HK-2 (cell line): ENCODE measurements at regions not wholly inside any gene's neighbourhood (a gene's known extent, or its start where the extent isn't known, plus 50 kb on each side); places are given as distances from the start of the nearest gene placed in this dataset.
A peak's percentile ranks its signal among the peaks of the same experiment; 100 is the strongest.

Source experiments
- DNase-seq: peaks from one replicate; pipeline ENCODE4 v3.0.0-alpha.2; 2018; ENCODE audit not compliant: unreplicated experiment

DNA sequence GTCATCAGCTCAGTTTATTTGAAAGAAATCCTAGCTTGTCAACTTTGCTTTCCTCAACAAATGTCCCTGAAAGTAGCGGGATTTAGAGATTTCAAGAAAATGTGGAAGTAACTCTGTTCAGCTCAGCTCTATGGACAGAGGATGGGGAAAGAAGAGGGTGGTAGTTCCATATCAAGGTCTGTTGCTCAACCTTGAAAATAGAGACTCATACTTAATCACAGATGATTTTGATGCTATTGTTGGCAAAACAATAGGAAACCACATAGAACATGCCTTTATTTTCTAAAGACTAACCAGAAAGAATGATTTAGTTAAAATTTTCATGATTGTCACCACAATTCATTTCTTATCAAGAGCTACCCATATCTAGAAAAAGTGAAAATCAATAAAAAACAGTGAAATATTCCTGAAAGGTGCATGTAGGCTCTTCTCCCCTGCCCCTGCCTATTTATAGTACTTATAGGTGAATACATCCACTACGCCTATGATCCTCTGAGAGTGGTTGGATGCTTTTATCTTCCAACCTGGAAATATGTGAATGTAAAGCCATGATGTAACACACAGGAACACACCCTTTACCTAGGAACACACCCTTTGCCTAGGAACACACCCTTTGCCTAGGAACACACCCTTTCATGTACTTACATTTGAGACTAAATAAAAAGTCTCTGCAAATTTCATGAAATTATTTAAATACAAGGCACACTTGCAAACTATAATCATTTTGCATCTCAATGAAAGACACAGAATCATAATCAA lies 65.8 kb downstream of the ETAA1 start:
- no peak for DNase-seq

DNA sequence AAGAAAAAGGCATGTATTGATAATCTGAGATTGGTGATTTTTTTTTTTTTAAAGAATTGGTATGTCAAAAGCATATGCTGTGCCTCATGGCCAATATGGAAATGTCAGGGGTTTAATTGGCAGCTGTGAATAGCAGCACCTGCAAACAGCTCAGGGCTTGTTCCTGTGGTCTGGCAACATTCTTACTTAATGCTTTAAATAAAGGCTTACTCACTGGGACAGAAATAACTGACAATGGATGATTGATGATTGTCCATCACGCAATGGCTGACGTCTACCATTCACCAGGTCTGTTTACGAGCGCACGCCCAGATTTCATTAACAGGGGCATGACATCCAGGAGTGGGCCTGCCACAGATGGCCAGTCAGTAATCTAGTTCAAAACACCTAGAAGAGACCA lies 66.7 kb downstream of the ETAA1 start:
- no peak for DNase-seq

DNA sequence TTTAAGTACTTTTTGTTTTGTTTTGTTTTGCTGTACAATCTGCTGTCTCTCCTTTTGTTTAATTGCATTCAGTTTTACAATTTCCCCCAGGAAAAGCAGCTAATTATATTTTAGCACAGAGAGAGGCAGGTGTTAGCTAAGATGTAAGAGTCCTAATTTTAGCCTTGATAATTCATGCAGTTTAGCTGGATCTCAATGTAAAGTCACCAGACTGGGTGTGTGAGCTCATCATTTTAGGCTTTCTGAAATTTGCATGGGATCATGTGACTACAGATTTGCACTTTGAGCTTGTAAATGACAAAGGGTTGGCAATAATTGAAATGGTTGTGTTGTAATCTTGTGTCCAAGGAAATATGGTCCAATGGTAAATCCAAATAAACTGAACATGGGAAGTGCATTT lies 68.5 kb downstream of the ETAA1 start:
- no peak for DNase-seq

- no peak for DNase-seq
These were observed 69.6 kb downstream of the ETAA1 start for GRCh38 chr2:67466734-67467133.

DNA sequence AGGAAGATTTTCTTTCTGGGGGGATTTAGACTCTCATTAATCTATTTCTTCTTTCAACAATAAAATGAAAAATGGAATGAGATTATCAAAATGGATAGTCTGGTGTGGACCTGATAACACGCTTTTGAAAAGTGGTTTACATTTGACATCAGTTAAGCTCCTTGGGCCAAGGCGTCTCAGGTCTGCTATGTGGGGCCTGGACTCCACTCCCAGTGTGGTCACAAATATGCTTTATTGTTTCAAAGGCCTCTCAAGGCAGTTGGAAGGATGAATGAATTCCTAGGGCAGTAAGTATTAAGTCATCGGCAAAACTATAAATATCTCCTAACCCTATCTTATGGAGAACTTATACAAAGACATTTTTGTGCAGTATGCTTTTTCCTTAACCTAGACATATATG lies 74.5 kb downstream of the ETAA1 start:
- DNase-seq = no peak

DNA sequence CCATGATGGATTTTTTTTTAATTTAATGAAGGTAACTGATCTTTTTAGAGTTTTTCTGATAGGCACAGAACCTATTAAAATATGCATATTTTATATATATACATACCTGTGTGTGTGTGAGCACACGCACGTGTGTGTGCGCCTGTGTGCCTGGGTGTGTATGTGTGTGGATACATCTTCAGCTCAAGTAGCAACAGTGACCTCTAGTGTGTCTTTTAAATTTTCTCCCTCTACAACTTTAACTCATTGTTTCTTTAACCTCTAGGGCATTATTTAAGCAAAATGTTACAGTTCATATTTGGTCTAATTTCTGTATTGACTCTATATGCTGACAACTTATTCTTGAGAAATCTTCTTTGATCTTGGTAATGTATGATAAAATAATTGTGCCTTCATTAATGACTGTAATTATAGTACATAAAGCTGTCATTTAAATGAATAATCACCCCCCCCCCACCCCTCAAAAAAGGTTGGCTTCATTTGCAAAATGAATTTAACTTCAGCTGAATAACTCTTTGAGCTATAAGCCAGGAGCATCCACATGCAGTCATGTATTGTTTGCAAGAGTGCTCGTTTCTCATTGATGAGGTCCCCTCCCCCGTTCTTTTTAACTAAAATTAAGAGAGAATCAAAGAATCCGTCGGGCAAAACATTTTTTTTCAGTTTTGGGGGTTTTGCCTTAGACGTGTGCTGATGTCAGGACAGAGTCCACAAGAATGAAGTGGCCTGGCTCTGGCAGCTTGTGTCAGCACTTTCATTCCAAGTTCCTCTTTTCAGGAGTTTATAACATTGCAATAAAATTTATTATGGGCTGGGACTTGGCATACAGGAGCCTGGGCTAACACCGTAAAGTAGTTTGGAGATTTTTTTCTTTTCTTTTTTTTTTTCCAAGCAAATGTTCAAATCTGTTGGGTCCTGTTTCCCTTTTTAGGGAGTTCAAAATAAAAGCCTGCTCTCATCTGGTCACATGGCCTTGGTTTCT lies 80.0 kb downstream of the ETAA1 start:
- DNase-seq = no peak

DNA sequence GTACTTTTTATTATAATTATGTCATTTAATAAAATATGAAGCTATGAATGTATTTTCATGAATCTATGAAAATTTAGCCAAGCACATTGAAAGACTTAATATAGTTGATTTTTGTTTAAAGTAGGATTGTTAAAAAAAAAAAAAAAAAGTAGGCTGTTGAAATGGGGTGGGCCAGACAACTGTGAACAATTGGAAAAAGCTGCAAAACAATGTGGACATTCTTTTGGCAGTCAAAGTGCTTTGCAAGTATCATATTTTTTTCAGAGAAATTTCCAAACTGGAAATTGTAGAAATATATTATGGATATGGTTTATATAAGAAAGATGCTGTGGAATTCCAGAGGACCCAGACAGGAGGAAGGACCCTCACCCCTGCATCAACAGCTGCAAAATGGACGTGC lies 82.1 kb downstream of the ETAA1 start:
- no peak for DNase-seq

- DNase-seq = no peak
These were observed 88.3 kb downstream of the ETAA1 start for GRCh38 chr2:67485431-67485830.

- no peak for DNase-seq
These were observed 89.1 kb downstream of the ETAA1 start for GRCh38 chr2:67486041-67486796.

DNA sequence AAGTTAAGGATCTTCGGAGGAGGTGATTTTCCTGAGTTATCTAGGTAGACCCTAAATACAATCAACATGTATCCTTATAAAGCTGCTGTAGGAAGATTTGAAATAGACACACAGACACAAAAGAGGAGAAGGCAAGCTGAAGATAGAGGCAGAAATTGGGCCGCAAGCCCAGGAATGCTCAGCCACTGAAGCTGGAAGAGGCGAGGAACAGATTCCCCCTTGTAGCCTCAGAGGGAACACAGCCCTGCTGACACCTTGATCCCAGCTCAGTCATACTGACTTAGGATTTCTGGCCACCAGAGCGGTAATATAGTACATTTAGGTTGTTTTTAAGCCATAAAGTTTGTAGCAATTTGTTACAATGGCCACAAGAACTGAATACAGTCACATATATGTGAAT lies 90.9 kb downstream of the ETAA1 start:
- DNase-seq = no peak

GRCh38 chr2:67489396-67489795 lies 92.3 kb downstream of the ETAA1 start:
- DNase-seq = no peak

DNA sequence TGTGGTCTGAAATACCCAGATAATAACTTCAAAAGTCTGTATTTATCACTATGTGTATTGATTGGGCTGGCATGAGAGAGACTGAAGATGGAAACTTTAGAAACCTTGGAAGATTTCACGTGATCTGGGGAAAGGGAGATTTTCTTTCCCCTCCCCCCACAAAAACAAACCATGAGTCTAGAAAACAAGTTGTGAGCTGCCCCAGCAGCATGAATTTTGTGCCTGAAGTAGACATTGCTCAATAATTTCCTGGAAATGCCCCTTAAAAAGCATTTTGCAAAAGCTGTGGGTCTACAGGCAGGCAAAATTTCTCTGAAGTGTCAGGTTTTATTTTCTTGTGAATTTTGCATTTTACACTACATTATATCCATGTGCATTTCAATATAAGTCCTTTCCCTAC lies 101.8 kb downstream of the ETAA1 start:
- DNase-seq = no peak

DNA sequence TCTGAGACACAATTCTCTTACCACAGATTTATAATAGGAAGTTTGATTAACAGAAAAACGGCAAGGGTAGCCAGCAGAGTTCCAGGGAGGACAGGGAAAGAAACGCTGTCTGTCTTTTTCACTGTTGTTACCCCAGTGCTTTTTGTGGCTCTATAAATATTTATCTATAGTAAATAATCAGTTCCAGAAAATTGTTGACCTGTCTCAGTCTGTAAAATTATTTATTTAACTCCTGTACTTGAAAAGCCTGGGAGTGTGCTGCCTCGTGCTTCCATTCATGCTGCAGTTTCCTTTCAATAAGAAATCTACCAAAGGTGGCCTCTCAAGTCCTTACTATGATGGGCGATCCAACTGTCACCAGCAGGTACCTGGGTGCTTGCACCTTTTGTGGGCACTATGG lies 102.9 kb downstream of the ETAA1 start:
- no peak for DNase-seq

GRCh38 chr2:67500541-67500940 lies 103.4 kb downstream of the ETAA1 start:
- no peak for DNase-seq

DNA sequence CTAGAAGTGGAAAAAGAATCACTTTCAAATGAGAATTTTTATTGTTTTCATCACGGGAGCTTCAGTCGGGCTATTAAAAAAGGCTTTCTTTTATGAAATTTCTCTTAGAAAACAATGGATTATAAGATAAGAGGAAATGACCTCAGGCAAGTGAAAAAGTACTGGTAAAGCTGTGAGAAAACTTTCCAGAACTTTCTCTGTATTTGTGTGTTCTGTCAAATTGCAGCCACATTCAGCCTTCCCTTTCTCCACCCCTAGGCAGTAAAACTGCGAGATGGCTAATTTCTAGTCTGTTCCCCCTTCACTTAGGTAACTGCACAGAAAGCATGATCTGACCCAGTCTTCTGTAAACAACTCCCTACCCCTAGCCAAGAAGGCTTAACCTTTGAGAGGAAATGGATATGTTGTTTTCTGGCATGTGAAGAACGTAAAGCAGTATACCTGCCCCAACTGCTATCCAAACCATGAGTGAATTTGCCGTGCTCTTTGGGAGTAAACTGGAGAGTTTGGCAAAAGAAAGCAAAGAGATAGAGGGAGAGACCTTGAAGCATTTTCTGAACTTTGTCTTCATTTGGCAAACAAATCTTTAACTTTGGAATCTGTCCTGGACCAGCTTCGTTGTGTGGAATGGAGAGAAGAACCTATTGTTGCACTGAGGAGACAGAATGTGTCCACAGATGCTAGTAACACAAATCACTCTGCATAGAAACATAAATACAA lies 105.4 kb downstream of the ETAA1 start:
- no peak for DNase-seq

DNA sequence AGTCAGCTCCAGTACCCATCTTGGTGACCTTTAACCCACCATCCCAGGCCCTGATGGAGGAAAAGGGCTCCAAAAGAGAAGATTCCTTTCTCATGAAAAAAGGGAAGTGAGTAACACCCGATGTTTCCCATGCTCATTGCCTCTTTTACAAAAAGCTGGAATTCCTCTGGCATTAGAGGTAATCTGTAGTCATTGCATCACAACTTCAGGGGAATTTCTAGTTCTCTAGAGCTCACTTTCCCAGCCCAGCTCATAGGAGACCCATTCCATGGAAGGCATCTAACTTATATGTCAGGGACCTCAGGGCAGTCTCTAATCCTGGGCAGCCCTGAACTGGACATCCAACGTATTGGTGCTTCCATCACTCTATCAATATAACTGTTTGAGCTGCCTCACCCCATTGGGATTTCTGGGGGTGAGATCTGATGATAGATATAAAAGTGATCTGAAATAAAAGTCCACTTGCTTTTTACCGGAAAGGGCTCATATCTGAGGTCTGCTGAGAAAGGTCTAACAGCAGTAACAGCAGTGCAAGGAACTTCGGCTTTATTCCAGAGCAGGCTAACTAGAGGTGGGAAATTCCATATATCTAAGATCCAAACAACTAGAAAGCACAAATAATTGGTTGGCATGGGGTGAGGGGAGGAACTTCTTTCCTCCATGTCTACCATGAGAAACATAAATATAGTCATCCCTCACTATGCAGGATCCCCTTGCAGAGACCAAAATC lies 106.1 kb downstream of the ETAA1 start:
- peak; percentile 4 for DNase-seq

- DNase-seq = no peak
These were observed 113.6 kb downstream of the ETAA1 start for GRCh38 chr2:67510745-67511144.

DNA sequence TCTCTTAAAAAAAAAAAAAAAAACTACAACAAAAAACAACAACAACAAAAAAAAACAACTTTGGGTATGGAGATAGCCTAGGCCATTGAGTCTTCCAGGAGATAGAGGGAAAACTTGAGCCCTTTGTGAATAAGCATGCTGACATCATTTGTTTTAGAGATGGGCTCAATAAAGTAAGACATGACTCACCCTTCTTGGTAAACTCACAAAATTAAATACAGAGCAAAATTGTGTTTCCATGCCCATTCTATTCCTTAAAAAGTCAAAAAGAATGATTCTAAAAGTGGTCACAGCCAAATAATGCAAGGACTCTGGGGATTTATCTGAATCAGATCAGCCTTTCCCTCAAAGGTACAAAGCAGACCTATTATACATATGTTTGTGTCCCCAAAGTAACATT lies 117.4 kb downstream of the ETAA1 start:
- no peak for DNase-seq

GRCh38 chr2:67515056-67515455 lies 117.9 kb downstream of the ETAA1 start:
- DNase-seq = no peak

- DNase-seq = no peak
These were observed 118.4 kb downstream of the ETAA1 start for GRCh38 chr2:67515538-67515937.

GRCh38 chr2:67516362-67516761 lies 119.2 kb downstream of the ETAA1 start:
- DNase-seq = no peak
